Right kidney (tissue), 1 donor: ENCODE measurements at regions not wholly inside any gene's neighbourhood (a gene's known extent, or its start where the extent isn't known, plus 50 kb on each side); places are given as distances from the start of the nearest gene placed in this dataset.
A peak's percentile ranks its signal among the peaks of the same experiment; 100 is the strongest.

Source experiments
- DNase-seq: peaks from one replicate; pipeline ENCODE4 v3.0.0-alpha.2; 2016

- no peak for DNase-seq
Observed at GRCh38 chr13:108156749-108157148, 58.6 kb downstream of the LIG4 start.

GRCh38 chr13:108155185-108156106 is 59.9 kb downstream of the LIG4 start:
- DNase-seq: peak; percentile 31

GRCh38 chr13:108154421-108154858 is 60.9 kb downstream of the LIG4 start:
- peak; percentile 2 for DNase-seq

- no peak for DNase-seq
Observed at GRCh38 chr13:108146642-108147041, 68.7 kb downstream of the LIG4 start.

- DNase-seq: no peak
Observed at GRCh38 chr13:108142702-108143436, 72.5 kb downstream of the LIG4 start.

GRCh38 chr13:108137176-108137575 is 78.2 kb downstream of the LIG4 start:
- no peak for DNase-seq

GRCh38 chr13:108127406-108127805 is 87.9 kb downstream of the LIG4 start:
- no peak for DNase-seq

GRCh38 chr13:108126056-108126455 is 89.3 kb downstream of the LIG4 start:
- DNase-seq: no peak

GRCh38 chr13:108121406-108121805 is 93.9 kb downstream of the LIG4 start:
- no peak for DNase-seq

GRCh38 chr13:108120856-108121255 is 94.5 kb downstream of the LIG4 start:
- no peak for DNase-seq

- DNase-seq: no peak
Observed at GRCh38 chr13:108120302-108120701, 95.0 kb downstream of the LIG4 start.

GRCh38 chr13:108115738-108116137 is 99.6 kb downstream of the LIG4 start:
- DNase-seq: no peak

GRCh38 chr13:108113407-108113806 is 101.9 kb downstream of the LIG4 start:
- no peak for DNase-seq

- no peak for DNase-seq
Observed at GRCh38 chr13:108104736-108105135, 110.6 kb downstream of the LIG4 start.

- DNase-seq: no peak
Observed at GRCh38 chr13:108102771-108103170, 112.6 kb downstream of the LIG4 start.

GRCh38 chr13:108096301-108096915 is 118.9 kb downstream of the LIG4 start:
- DNase-seq: no peak

- DNase-seq: no peak
Observed at GRCh38 chr13:108095036-108095435, 120.3 kb downstream of the LIG4 start.

GRCh38 chr13:108093616-108094015 is 121.7 kb downstream of the LIG4 start:
- no peak for DNase-seq

GRCh38 chr13:108087810-108088209 is 127.5 kb downstream of the LIG4 start:
- no peak for DNase-seq

GRCh38 chr13:108086678-108087077 is 128.7 kb downstream of the LIG4 start:
- DNase-seq: no peak

GRCh38 chr13:108084840-108085239 is 130.5 kb downstream of the LIG4 start:
- no peak for DNase-seq

GRCh38 chr13:108083056-108083455 is 132.3 kb downstream of the LIG4 start:
- no peak for DNase-seq

- DNase-seq: no peak
Observed at GRCh38 chr13:108082481-108082880, 132.9 kb downstream of the LIG4 start.
